GM23338 (cell line): ENCODE measurements at regions not wholly inside any gene's neighbourhood (a gene's known extent, or its start where the extent isn't known, plus 50 kb on each side); places are given as distances from the start of the nearest gene placed in this dataset.

Experiments
- CREB1 ChIP-seq: fragments of 250-450 bp; sonication (Bioruptor Pico); IDR thresholded peaks from 2 replicates; pipeline ENCODE4 v1.5.0; 2020; ENCODE audit warnings: low read depth, mild to moderate bottlenecking, moderate library complexity
- CTCF ChIP-seq, 2 experiments: fragments of 200-600 bp in 1 of 2; sonication (generic) in 1 of 2; conservative IDR thresholded peaks; 2 replicates each; pipeline versions ENCODE4 v1.5.1 to v1.6.1; 2016 to 2017; ENCODE audit warnings: antibody characterized with exemption in 2 of 2, low read depth in 2 of 2, mild to moderate bottlenecking in 2 of 2, moderate library complexity in 1 of 2
- EZH2 ChIP-seq: fragments of 200-600 bp; sonication (generic); IDR thresholded peaks from one replicate; pipeline ENCODE4 v1.8.0; 2017; ENCODE audit warnings: antibody characterized with exemption, mild to moderate bottlenecking, low read depth; ENCODE audit not compliant: unreplicated experiment
- EZH2phosphoT487 ChIP-seq: fragments of 200-600 bp; sonication (generic); IDR thresholded peaks from one replicate; pipeline ENCODE4 v1.8.1; 2018; ENCODE audit warnings: antibody characterized with exemption; ENCODE audit not compliant: unreplicated experiment
- JUNB ChIP-seq: IDR thresholded peaks from one replicate; pipeline ENCODE4 v1.6.1; 2016; ENCODE audit warnings: antibody characterized with exemption; ENCODE audit not compliant: unreplicated experiment
- NANOG ChIP-seq: IDR thresholded peaks from 2 replicates; pipeline ENCODE4 v1.6.1; 2016; ENCODE audit warnings: antibody characterized with exemption, borderline replicate concordance
- POLR2AphosphoS5 ChIP-seq: IDR thresholded peaks from 2 replicates; pipeline ENCODE4 v1.6.1; 2016; ENCODE audit warnings: antibody characterized with exemption, low read depth
- REST ChIP-seq: IDR thresholded peaks from one replicate; pipeline ENCODE4 v1.6.1; 2018; ENCODE audit warnings: antibody characterized with exemption; ENCODE audit not compliant: unreplicated experiment
- ZNF331 ChIP-seq: fragments of 250-450 bp; sonication (Bioruptor Pico); IDR thresholded peaks from 2 replicates; pipeline ENCODE4 v1.5.0; 2020; ENCODE audit warnings: low read depth, mild to moderate bottlenecking, moderate library complexity
- ZNF462 ChIP-seq: fragments of 250-450 bp; sonication (Bioruptor Pico); IDR thresholded peaks from 2 replicates; pipeline ENCODE4 v1.5.0; 2020; ENCODE audit warnings: mild to moderate bottlenecking, moderate library complexity

GRCh38 chr1:14426854-14427253 lies 171.6 kb upstream of the KAZN start (continued):
- TF ChIP-seq ZNF462 (no peak), EZH2 (no peak), ZNF331 (CRISPR knock-in tag) (no peak), CTCF (conservative IDR thresholded peaks at IDR 0.05; ENCODE audit: low read depth in 2 of 2) (no peak), POLR2AphosphoS5 (no peak), NANOG (no peak), CREB1 (CRISPR knock-in tag) (no peak), REST (no peak), EZH2phosphoT487 (no peak), JUNB (no peak)
